Endothelial cell (in vitro differentiated cells): ENCODE measurements at regions not wholly inside any gene's neighbourhood (a gene's known extent, or its start where the extent isn't known, plus 50 kb on each side); places are given as distances from the start of the nearest gene placed in this dataset.
"Not testable (repeated sequence)": the region's sequence is repeated elsewhere in the genome, so short reads cannot be mapped to it uniquely, and the experiment has no call there.

Source experiments
- DNase-seq: peaks from one replicate; pipeline ENCODE4 v3.0.0; 2021; ENCODE audit warnings: low spot score
- H3K27ac Mint-ChIP-seq: one replicate; pipeline ENCODE4 v1.8.0; 2021; ENCODE audit warnings: mixed read lengths, inconsistent platforms; ENCODE audit not compliant: unreplicated experiment
- H3K27me3 Mint-ChIP-seq: one replicate; pipeline ENCODE4 v1.8.0; 2021; ENCODE audit warnings: mild to moderate bottlenecking, moderate library complexity, mixed read lengths, inconsistent platforms; ENCODE audit not compliant: unreplicated experiment
- H3K36me3 Mint-ChIP-seq: one replicate; pipeline ENCODE4 v1.8.0; 2021; ENCODE audit warnings: mild to moderate bottlenecking, low read depth, mixed read lengths, inconsistent platforms; ENCODE audit not compliant: unreplicated experiment
- H3K4me1 Mint-ChIP-seq: one replicate; pipeline ENCODE4 v1.8.0; 2021; ENCODE audit warnings: mild to moderate bottlenecking, mixed read lengths, inconsistent platforms; ENCODE audit not compliant: unreplicated experiment
- H3K4me3 Mint-ChIP-seq: one replicate; pipeline ENCODE4 v1.8.0; 2021; ENCODE audit warnings: mild to moderate bottlenecking, mixed read lengths, inconsistent platforms; ENCODE audit not compliant: unreplicated experiment
- H3K9me3 Mint-ChIP-seq: one replicate; pipeline ENCODE4 v1.8.0; 2021; ENCODE audit warnings: mixed read lengths, inconsistent platforms; ENCODE audit not compliant: unreplicated experiment
- CTCF ChIP-seq: fragments of 200-600 bp; sonication (generic); IDR thresholded peaks from one replicate; pipeline ENCODE4 v1.5.0; 2021; ENCODE audit warnings: antibody characterized with exemption; ENCODE audit not compliant: unreplicated experiment

DNA sequence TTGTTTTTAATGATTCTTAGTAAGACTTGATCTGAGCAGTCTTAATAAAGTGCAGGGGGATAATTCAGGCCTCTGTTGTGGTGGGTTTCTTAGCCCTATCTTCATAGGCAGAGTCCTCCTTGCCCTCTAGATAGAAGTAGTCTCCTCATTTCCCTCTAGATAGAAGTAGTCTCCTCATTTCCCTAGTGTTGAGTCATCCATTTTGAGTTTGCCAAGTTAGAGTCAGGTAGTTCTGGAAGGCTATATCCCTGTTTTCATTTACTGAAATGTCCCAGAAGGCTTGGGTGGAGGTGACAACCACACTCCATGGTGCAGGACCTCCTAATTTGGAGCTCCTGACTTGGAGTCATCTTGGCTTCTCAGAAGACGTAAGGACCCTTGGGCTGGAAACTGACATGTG lies 384.6 kb downstream of the MLLT3 start:
- H3K27me3 Mint-ChIP-seq = no peaks in the 10 kb centered on the region
- no peak for DNase-seq
- no peak overlapping the region for H3K4me3 Mint-ChIP-seq
- H3K27ac Mint-ChIP-seq = no peak overlapping the region
- TF ChIP-seq CTCF = no peak
- H3K36me3 Mint-ChIP-seq = peaks cover 4% of the 10 kb centered on the region
- no peaks in the 10 kb centered on the region for H3K4me1 Mint-ChIP-seq
- no peaks in the 10 kb centered on the region for H3K9me3 Mint-ChIP-seq

DNA sequence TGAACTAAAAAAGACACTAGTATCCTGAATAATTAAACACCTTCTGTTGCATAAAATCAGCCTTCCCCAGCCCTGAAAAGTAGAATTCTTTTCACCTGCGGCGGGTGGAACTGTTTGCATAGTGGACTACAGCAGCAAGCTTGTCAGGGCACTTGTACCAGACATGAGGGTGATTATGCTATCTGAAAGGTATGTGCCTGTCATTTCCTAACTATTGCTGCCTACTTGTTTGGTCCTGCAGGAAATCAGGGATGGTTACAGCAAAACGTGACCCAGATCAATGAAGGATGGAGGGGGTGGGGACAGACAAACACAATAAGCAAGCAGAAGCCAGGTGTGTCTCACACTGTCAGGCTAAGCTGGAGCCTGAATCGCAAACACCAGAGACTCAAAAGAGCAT lies 385.6 kb downstream of the MLLT3 start:
- H3K4me3 Mint-ChIP-seq = no peak overlapping the region
- H3K27me3 Mint-ChIP-seq = no peaks in the 10 kb centered on the region
- no peaks in the 10 kb centered on the region for H3K4me1 Mint-ChIP-seq
- DNase-seq = no peak
- no peak for TF ChIP-seq CTCF
- no peaks in the 10 kb centered on the region for H3K9me3 Mint-ChIP-seq
- no peak overlapping the region for H3K27ac Mint-ChIP-seq
- H3K36me3 Mint-ChIP-seq = peaks cover 4% of the 10 kb centered on the region

DNA sequence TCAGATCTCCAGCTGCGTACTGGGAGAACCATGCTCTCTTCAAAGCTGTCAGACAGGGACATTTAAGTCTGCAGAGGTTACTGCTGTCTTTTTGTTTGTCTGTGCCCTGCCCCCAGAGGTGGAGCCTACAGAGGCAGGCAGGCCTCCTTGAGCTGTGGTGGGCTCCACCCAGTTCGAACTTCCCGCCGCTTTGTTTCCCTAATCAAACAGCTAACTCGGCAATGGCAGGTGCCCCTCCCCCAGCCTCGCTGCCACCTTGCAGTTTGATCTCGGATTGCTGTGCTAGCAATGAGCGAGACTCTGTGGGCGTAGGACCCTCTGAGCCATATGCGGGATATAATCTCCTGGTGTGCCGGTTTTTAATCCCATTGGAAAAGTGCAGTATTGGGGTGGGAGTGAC lies 387.1 kb downstream of the MLLT3 start:
- H3K27me3 Mint-ChIP-seq, H3K27ac Mint-ChIP-seq, H3K4me3 Mint-ChIP-seq, H3K4me1 Mint-ChIP-seq, H3K36me3 Mint-ChIP-seq, DNase-seq, H3K9me3 Mint-ChIP-seq: not testable (repeated sequence)

DNA sequence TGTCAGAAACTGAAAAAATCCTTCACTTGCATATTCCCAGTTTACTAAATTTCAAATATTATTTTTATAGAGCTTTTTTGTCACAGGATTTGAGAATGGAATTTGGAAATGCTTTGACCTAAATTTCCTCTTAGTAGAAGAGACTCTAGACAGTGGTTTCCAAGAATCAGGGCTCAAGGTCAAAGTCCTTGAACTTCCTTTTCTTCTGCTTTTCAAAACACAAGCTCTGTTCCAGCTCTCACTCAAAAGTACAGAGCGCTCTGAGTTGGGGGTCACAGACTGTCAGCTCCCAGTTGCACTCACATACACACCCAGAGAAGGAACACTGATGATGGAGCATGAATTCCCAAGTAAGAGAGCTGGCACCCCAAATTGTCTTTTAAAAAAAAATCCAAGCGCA lies 394.2 kb downstream of the MLLT3 start:
- Mint-ChIP-seq H3K4me1 (peaks cover 16% of the 10 kb centered on the region), H3K27me3 (peaks cover 4% of the 10 kb centered on the region), H3K36me3 (no peaks in the 10 kb centered on the region)

DNA sequence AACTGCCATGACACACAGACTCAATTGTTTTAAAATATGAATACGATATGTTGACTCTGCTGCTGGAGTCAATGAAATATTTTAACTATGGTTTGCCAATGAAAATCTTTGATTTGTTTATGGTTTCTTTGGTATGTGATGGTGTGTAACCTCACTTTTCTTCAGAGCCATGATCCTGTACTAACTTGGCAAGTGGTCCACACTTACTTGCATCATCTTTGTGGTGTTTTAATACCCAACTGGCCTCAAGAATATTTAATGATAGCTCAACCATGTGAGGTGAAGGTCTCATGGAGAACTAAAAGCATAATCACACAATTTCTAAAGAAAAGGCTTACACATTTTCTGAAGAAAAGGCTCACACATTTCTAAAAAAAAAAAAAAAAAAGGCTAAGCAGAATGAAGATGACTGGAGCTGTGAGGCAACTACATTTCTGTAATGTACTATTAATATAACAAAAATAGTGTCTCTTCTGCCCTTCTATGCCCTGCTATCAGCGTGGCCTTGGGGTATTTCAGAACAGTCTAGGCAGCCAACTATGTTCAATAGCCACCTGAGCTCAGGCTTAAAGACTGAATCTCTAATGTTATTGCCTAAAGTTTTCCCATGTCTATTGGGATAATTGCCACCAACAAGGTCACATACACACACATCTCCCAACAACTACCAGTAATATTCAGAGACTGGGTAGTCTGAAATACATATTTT lies 395.0 kb downstream of the MLLT3 start:
- Mint-ChIP-seq H3K27me3 (peaks cover 4% of the 10 kb centered on the region), H3K27ac (no peak overlapping the region), H3K36me3 (no peaks in the 10 kb centered on the region), H3K9me3 (no peaks in the 10 kb centered on the region), H3K4me1 (peaks cover 16% of the 10 kb centered on the region), H3K4me3 (no peak overlapping the region)
- DNase-seq = no peak
- no peak for TF ChIP-seq CTCF

More for the DNA sequence above, 394.2 kb downstream of the MLLT3 start:
- Mint-ChIP-seq H3K9me3 (no peaks in the 10 kb centered on the region), H3K4me3 (no peak overlapping the region), H3K27ac (no peak overlapping the region)
- TF ChIP-seq CTCF = no peak
- DNase-seq = no peak
